GM23338 (cell line): ENCODE measurements at regions not wholly inside any gene's neighbourhood (a gene's known extent, or its start where the extent isn't known, plus 50 kb on each side); places are given as distances from the start of the nearest gene placed in this dataset.

Experiments
- ATAC-seq: fragments of 200-7000 bp; cut with Tn5 transposase; 3 replicates; pipeline ENCODE4 v1.9.1; 2020
- DNase-seq: peaks from one replicate; pipeline ENCODE4 v3.0.0-alpha.2; 2015; ENCODE audit warnings: low spot score
- H2AFZ ChIP-seq: fragments of 200-600 bp; sonication (generic); 2 replicates; pipeline ENCODE4 v1.8.0; 2016; ENCODE audit warnings: antibody characterized with exemption, mild to moderate bottlenecking, moderate library complexity
- H3F3A ChIP-seq: fragments of 200-600 bp; sonication (generic); replicated peaks from 2 replicates; pipeline ENCODE4 v1.8.0; 2017; ENCODE audit warnings: antibody characterized with exemption, mixed run types, low read depth
- H3K27ac ChIP-seq: fragments of 200-600 bp; sonication (generic); 2 replicates; pipeline ENCODE4 v1.6.1; 2016; ENCODE audit warnings: low read depth
- H3K27me3 ChIP-seq: fragments of 200-600 bp; sonication (generic); 2 replicates; pipeline ENCODE4 v1.8.0; 2016; ENCODE audit warnings: mild to moderate bottlenecking, mixed run types, moderate library complexity; ENCODE audit not compliant: insufficient read depth
- H3K36me3 ChIP-seq: fragments of 200-600 bp; sonication (generic); 2 replicates; pipeline ENCODE4 v1.8.0; 2016; ENCODE audit warnings: mild to moderate bottlenecking; ENCODE audit not compliant: insufficient read depth
- H3K4me1 ChIP-seq: fragments of 200-600 bp; sonication (generic); 2 replicates; pipeline ENCODE4 v1.8.0; 2016; ENCODE audit warnings: mild to moderate bottlenecking, moderate library complexity; ENCODE audit not compliant: insufficient read depth
- H3K4me2 ChIP-seq: fragments of 200-600 bp; sonication (generic); 2 replicates; pipeline ENCODE4 v1.7.1; 2017; ENCODE audit warnings: mixed run types
- H3K4me3 ChIP-seq: fragments of 200-600 bp; sonication (generic); 2 replicates; pipeline ENCODE4 v1.6.1; 2016; ENCODE audit warnings: mixed run types
- H3K79me2 ChIP-seq: fragments of 200-600 bp; sonication (generic); replicated peaks from 2 replicates; pipeline ENCODE4 v1.8.0; 2017; ENCODE audit warnings: mild to moderate bottlenecking; ENCODE audit not compliant: insufficient read depth
- H3K9me2 ChIP-seq: fragments of 200-600 bp; sonication (generic); 2 replicates; pipeline ENCODE4 v1.8.0; 2017; ENCODE audit not compliant: insufficient read depth
- H4K20me1 ChIP-seq: fragments of 200-600 bp; sonication (generic); replicated peaks from 2 replicates; pipeline ENCODE4 v1.8.0; 2017; ENCODE audit warnings: mild to moderate bottlenecking; ENCODE audit not compliant: insufficient read depth
- H3K27ac Mint-ChIP-seq: 2 replicates; pipeline ENCODE4 v1.8.0; 2020; ENCODE audit warnings: inconsistent platforms, mild to moderate bottlenecking, moderate library complexity, mixed read lengths
- H3K27me3 Mint-ChIP-seq: 3 replicates; pipeline ENCODE4 v1.8.0; 2022; ENCODE audit warnings: low read depth, mild to moderate bottlenecking, moderate library complexity, mixed read lengths, inconsistent platforms; ENCODE audit not compliant: insufficient read depth, poor library complexity
- H3K36me3 Mint-ChIP-seq: 3 replicates; pipeline ENCODE4 v1.8.0; 2021; ENCODE audit warnings: low read depth, mild to moderate bottlenecking, inconsistent platforms, moderate library complexity, mixed read lengths
- H3K4me1 Mint-ChIP-seq: 3 replicates; pipeline ENCODE4 v1.8.0; 2020; ENCODE audit warnings: mild to moderate bottlenecking, inconsistent platforms, mixed read lengths
- H3K4me3 Mint-ChIP-seq: 3 replicates; pipeline ENCODE4 v1.8.0; 2021; ENCODE audit warnings: moderate library complexity, mild to moderate bottlenecking, inconsistent platforms, mixed read lengths
- H3K9me3 Mint-ChIP-seq: 3 replicates; pipeline ENCODE4 v1.8.0; 2020; ENCODE audit warnings: moderate library complexity, mild to moderate bottlenecking, inconsistent platforms, mixed read lengths
- CREB1 ChIP-seq: fragments of 250-450 bp; sonication (Bioruptor Pico); IDR thresholded peaks from 2 replicates; pipeline ENCODE4 v1.5.0; 2020; ENCODE audit warnings: low read depth, mild to moderate bottlenecking, moderate library complexity
- CTCF ChIP-seq, 2 experiments: fragments of 200-600 bp in 1 of 2; sonication (generic) in 1 of 2; conservative IDR thresholded peaks; 2 replicates each; pipeline versions ENCODE4 v1.5.1 to v1.6.1; 2016 to 2017; ENCODE audit warnings: antibody characterized with exemption in 2 of 2, low read depth in 2 of 2, mild to moderate bottlenecking in 2 of 2, moderate library complexity in 1 of 2
- ETS1 ChIP-seq: IDR thresholded peaks from 2 replicates; pipeline ENCODE4 v1.6.1; 2016; ENCODE audit warnings: antibody characterized with exemption
- EZH2 ChIP-seq: fragments of 200-600 bp; sonication (generic); IDR thresholded peaks from one replicate; pipeline ENCODE4 v1.8.0; 2017; ENCODE audit warnings: antibody characterized with exemption, mild to moderate bottlenecking, low read depth; ENCODE audit not compliant: unreplicated experiment
- EZH2phosphoT487 ChIP-seq: fragments of 200-600 bp; sonication (generic); IDR thresholded peaks from one replicate; pipeline ENCODE4 v1.8.1; 2018; ENCODE audit warnings: antibody characterized with exemption; ENCODE audit not compliant: unreplicated experiment
- JUNB ChIP-seq: IDR thresholded peaks from one replicate; pipeline ENCODE4 v1.6.1; 2016; ENCODE audit warnings: antibody characterized with exemption; ENCODE audit not compliant: unreplicated experiment
- NANOG ChIP-seq: IDR thresholded peaks from 2 replicates; pipeline ENCODE4 v1.6.1; 2016; ENCODE audit warnings: antibody characterized with exemption, borderline replicate concordance
- POLR2AphosphoS5 ChIP-seq: IDR thresholded peaks from 2 replicates; pipeline ENCODE4 v1.6.1; 2016; ENCODE audit warnings: antibody characterized with exemption, low read depth
- REST ChIP-seq: IDR thresholded peaks from one replicate; pipeline ENCODE4 v1.6.1; 2018; ENCODE audit warnings: antibody characterized with exemption; ENCODE audit not compliant: unreplicated experiment
- STAT1 ChIP-seq: IDR thresholded peaks from one replicate; pipeline ENCODE4 v1.6.1; 2016; ENCODE audit warnings: antibody characterized with exemption; ENCODE audit not compliant: unreplicated experiment
- ZNF114 ChIP-seq: fragments of 250-450 bp; sonication (Bioruptor Pico); IDR thresholded peaks from 2 replicates; pipeline ENCODE4 v1.5.0; 2020; ENCODE audit warnings: mild to moderate bottlenecking, moderate library complexity
- ZNF331 ChIP-seq: fragments of 250-450 bp; sonication (Bioruptor Pico); IDR thresholded peaks from 2 replicates; pipeline ENCODE4 v1.5.0; 2020; ENCODE audit warnings: low read depth, mild to moderate bottlenecking, moderate library complexity
- ZNF462 ChIP-seq: fragments of 250-450 bp; sonication (Bioruptor Pico); IDR thresholded peaks from 2 replicates; pipeline ENCODE4 v1.5.0; 2020; ENCODE audit warnings: mild to moderate bottlenecking, moderate library complexity

GRCh38 chr3:6779140-6779539 is 81.8 kb upstream of the GRM7 start:
- Histone ChIP-seq H3K9me2 (no peaks in the 10 kb centered on the region), H3K27me3 (no peaks in the 10 kb centered on the region), H2AFZ (no peak overlapping the region), H3K4me2 (no peak overlapping the region), H3K4me1 (no peaks in the 10 kb centered on the region), H3K36me3 (no peaks in the 10 kb centered on the region), H3K79me2 (no peaks in the 10 kb centered on the region), H4K20me1 (no peaks in the 10 kb centered on the region), H3F3A (no peaks in the 10 kb centered on the region), H3K27ac (no peak overlapping the region), H3K4me3 (no peak overlapping the region)
- Mint-ChIP-seq H3K9me3 (peaks cover 69% of the 10 kb centered on the region), H3K36me3 (peaks cover 11% of the 10 kb centered on the region; the same call in 2 of the 3 replicates), H3K27me3 (peaks cover 2% of the 10 kb centered on the region), H3K27ac (no peak overlapping the region), H3K4me3 (no peak overlapping the region), H3K4me1 (peaks cover 11% of the 10 kb centered on the region)
- DNase-seq (no peak), ATAC-seq (no peak)
- TF ChIP-seq ETS1 (no peak), STAT1 (no peak), POLR2AphosphoS5 (no peak), ZNF331 (CRISPR knock-in tag) (no peak), JUNB (no peak), ZNF462 (CRISPR knock-in tag) (no peak), EZH2phosphoT487 (no peak), EZH2 (no peak), ZNF114 (no peak), REST (no peak), CREB1 (CRISPR knock-in tag) (no peak), NANOG (no peak), CTCF (conservative IDR thresholded peaks at IDR 0.05; ENCODE audit: low read depth in 2 of 2) (no peak; a peak in 1 of 4 replicates)
